Activated effector memory CD4-positive, alpha-beta T cell treated with anti-CD3 and anti-CD28 coated beads, Interleukin-2, amount 50 U/mL, for 16 hours (primary cell): ENCODE measurements at regions not wholly inside any gene's neighbourhood (a gene's known extent, or its start where the extent isn't known, plus 50 kb on each side); places are given as distances from the start of the nearest gene placed in this dataset.
"Not testable (repeated sequence)": the region's sequence is repeated elsewhere in the genome, so short reads cannot be mapped to it uniquely, and the experiment has no call there.

ENCODE experiments used
- DNase-seq: peaks from one replicate; pipeline ENCODE4 v3.0.0-alpha.2; 2020

- no peak for DNase-seq
Observed at GRCh38 chr5:130295235-130295634, 391.0 kb downstream of the CHSY3 start.

DNA sequence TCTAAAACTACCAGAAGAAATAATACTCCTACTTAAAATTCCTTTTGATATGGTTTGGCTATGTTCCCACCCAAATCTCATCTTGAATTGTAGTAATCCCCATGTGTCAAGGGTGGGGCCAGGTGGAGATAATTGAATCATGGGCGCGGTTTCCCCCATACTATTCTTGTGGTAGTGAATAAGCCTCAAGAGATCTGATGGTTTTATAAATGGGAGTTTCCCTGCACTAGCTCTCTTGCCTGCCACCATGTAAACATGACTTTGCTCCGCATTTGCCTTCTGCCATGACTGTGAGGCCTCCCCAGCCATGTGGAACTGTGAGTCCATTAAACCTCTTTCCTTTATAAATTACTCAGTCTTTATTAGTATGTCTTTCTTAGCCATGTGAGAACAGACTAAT, 390.5 kb downstream of the CHSY3 start:
- not testable (repeated sequence) for DNase-seq

- DNase-seq = no peak
Observed at GRCh38 chr5:130290219-130290618, 386.0 kb downstream of the CHSY3 start.

GRCh38 chr5:130289132-130290088, 385.1 kb downstream of the CHSY3 start:
- no peak for DNase-seq

DNA sequence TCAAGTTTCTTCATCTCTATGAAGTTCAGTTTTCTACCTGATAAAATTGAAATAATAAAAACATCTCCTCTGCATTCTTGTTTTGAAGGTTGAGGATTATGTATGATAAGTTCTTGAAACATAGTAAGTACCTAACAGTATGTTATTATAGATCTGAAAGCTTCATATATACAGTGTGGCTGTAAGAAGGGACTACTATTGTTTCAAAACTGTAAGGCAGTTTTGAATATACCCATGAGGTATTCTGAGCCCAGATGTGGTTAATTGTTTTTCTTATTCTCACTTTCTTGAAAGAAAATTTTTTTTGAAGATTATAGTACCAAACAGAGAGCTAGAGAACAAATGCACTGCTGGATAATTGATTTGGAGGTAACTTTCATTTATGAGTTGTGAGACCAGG, 383.2 kb downstream of the CHSY3 start:
- no peak for DNase-seq

GRCh38 chr5:130286971-130287370, 382.7 kb downstream of the CHSY3 start:
- DNase-seq = no peak

GRCh38 chr5:130282049-130282448, 377.8 kb downstream of the CHSY3 start:
- DNase-seq = no peak

DNA sequence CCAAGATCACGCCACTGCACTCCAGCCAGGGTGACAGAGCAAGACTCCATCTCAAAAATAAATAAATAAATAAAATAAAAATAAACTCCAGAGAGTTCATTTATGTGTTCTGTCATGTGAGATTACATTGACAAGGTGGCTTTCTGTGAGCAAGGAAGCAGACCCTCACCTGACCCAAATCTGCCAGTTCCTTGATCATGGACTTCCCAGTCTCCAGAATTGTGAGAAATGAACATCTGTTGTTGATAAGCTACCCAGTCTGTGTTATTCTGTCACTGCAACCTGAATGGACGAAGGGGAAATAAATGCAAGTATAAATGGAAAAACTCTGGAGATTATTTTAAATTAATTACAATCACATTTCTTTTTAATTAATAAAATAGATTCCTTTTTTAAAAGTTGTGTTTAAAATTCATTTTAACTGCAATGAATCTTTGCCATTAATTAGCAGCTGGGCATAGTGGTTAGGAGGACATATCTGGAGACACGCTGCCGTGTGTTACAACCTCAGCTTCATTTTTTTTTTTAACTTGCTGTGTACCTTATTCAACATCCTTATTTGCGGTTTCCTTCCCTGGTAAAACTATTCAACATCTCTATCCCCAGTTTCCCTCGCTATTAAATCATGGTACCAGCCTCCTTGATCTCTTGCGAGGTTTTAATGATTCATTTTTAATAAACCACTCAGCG, 376.4 kb downstream of the CHSY3 start:
- DNase-seq = no peak

DNA sequence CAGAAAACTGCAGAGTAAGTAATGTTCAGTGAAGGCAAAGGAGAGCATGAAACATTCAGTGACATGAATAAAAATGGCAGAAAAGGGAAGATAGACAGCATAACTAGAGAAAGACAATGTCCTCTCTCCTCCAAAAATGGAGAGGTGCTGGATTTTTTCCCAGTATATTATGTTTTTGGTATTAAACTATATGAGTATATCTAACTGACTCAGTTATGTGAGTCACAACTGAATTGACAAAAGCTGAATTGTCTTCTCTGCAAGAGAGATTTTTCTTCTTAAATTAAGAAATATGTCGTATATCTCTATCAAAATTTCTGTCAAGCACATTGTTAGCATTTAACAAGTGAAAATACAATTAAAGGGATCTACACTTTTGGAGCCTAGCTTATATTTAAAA, 375.1 kb downstream of the CHSY3 start:
- DNase-seq = no peak

DNA sequence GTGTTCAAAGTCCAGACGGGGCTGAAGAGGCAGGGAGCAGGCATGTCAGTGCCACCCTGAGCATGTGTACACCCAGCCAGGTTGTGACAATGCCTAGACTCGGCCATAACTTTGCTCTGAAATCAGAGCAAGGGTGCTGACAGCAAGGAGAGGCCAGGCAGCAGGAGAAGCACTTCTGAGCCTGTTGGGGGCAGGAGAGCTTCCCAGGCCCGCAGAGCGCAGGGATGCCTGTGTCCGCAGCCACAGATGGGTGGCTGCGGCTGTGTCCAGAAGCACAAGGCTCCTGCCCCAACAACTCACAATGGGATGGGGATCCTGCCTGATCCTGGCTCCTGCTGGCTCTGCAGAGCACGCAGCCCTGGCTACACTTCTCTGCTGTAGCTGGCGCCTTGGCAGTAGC, 373.9 kb downstream of the CHSY3 start:
- DNase-seq = no peak

GRCh38 chr5:130277522-130277921, 373.3 kb downstream of the CHSY3 start:
- no peak for DNase-seq

- no peak for DNase-seq
Observed at GRCh38 chr5:130277002-130277401, 372.7 kb downstream of the CHSY3 start.

DNA sequence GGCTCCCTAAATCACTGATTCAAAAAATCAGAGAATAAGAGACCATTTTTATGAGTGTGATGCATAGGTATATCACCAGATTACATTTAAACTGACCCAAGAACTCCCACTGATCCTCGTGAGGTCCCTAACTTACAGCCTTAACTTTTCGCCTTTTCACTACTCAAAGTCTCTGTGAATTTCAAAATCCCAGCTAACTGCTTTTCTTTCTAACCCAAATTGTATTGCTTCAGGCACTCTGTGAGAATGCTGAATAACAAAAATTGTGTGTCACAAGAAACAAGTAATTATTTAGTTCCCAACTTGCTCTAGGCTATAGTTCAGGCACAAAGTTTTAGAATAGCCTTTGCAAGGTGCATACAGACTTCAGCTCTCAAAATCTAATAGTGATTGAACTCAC, 368.6 kb downstream of the CHSY3 start:
- no peak for DNase-seq

- no peak for DNase-seq
Observed at GRCh38 chr5:130270786-130271185, 366.5 kb downstream of the CHSY3 start.

GRCh38 chr5:130268489-130268888, 364.2 kb downstream of the CHSY3 start:
- DNase-seq = no peak

DNA sequence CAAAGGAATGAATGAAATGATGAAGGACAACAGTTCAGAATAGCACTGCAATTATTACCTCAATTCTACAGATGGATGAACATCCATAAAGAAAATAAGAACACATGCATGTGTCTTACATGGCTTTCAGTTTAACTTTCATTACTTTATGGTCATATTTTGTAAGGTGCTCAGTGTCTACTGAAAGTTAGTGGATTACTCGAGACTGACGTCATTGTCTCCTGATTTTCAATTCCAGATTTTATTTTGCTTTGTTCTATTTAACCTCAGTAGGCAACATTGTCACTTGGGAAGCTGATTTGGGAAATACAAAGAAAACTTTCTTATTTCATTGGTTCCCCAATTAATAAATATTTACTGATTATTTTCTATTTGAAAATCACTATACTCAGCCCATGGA, 363.7 kb downstream of the CHSY3 start:
- DNase-seq = no peak

DNA sequence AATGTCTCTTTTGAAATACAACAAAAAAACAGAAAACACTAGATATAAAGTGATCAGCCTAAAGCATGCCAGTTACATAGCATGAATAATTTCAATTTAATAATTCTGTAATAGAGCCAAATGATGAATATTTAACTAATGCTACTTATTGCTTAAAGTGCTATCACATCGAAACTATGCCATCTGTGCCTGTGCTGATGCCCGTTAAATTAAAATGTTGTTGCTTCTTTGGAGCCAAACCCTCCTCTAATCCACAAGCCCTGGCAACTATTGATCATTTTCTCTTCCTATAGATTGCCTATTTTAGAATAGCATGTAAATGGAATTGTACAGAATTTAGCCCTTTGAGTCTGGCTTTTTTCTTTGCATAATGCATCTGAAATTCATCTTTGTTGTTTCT, 356.2 kb downstream of the CHSY3 start:
- DNase-seq = no peak

- no peak for DNase-seq
Observed at GRCh38 chr5:130251931-130252330, 347.7 kb downstream of the CHSY3 start.

DNA sequence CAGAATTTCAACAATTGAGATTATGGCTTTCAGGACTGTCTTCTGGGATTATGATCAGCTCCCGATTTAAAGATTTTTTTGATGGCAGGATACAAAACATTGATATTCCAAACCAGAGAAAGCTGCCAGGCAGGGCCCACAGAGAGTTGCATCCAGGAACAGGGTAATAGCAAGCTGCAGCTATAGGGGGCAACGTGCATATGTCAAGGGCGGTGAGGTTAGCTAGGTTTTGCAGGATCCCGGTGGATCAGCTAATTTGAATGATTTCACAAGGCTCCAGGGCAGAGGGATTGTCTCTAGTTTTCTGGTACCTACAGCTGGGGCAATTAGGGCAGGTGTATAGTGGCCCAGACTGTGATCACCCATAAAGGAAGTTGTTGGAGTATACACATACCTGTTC, 339.4 kb downstream of the CHSY3 start:
- no peak for DNase-seq

DNA sequence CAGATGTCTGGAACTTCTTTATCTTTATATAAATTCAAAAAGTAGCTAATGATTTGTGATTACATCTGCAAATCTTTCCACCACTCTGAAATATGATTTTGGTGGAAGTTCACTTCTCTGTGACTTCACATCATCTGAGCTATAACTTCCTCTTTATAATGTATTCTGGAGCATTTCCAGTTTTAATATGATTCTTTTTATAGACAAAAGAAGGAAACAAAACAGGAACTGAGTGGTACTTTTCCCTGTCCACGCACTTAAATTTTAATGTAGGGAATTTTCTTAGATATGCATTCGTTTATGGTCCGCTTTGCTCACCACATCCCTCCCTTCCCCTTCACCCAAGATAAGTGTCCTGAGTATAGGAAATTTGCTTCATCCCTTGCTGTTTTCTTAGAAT, 333.5 kb downstream of the CHSY3 start:
- DNase-seq = no peak
